Skeletal muscle tissue (tissue), 3 donors: ENCODE measurements at regions not wholly inside any gene's neighbourhood (a gene's known extent, or its start where the extent isn't known, plus 50 kb on each side); places are given as distances from the start of the nearest gene placed in this dataset.

Experiments used
- H3K27ac ChIP-seq: one replicate; pipeline ENCODE4 v1.7.0; 2013; ENCODE audit warnings: mild to moderate bottlenecking, low read depth, low read length, inconsistent platforms
- H3K27me3 ChIP-seq, 3 donors: one replicate each; pipeline ENCODE4 v1.7.0; 2013; ENCODE audit warnings: low read length in 3 of 3; ENCODE audit not compliant: control insufficient read depth in 3 of 3, insufficient read depth in 3 of 3
- H3K36me3 ChIP-seq, 3 donors: one replicate each; pipeline ENCODE4 v1.7.0; 2013; ENCODE audit warnings: low read length in 3 of 3; ENCODE audit not compliant: control insufficient read depth in 3 of 3, insufficient read depth in 3 of 3
- H3K4me1 ChIP-seq, 3 donors: one replicate each; pipeline ENCODE4 v1.7.0; 2013; ENCODE audit warnings: low read length in 3 of 3, mild to moderate bottlenecking in 3 of 3; ENCODE audit not compliant: control insufficient read depth in 3 of 3, insufficient read depth in 3 of 3
- H3K4me3 ChIP-seq, 3 donors: one replicate each; pipeline ENCODE4 v1.7.0; 2013; ENCODE audit warnings: low read length in 3 of 3
- H3K9ac ChIP-seq, 3 donors: one replicate each; pipeline ENCODE4 v1.7.0; 2013; ENCODE audit warnings: low read length in 3 of 3, mild to moderate bottlenecking in 3 of 3, moderate library complexity in 2 of 3, low read depth in 1 of 3
- H3K9me3 ChIP-seq, 3 donors: one replicate each; pipeline ENCODE4 v1.7.0; 2013; ENCODE audit warnings: low read length in 3 of 3; ENCODE audit not compliant: control insufficient read depth in 3 of 3
- donor health status: Osteomylitis.

DNA sequence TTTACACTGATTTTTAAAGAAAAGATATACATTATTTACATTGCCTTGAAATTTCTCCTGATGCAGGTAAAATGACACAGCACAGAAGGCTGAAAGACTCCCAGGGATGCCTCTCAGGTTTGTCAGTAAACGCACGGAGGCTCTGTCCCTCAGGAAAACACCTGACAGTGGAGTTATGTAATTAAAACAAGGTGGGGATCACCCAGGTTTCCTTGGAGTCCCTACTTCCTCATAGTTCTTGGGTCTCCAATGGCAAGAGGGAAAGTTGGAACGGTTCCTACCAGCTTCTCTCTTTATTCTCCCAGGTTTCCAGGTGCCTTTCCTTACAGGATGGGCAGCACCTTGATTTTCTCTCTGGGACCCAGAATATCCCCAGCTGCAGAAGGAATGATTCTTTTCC lies 654.8 kb downstream of the SLC4A3 start:
- H3K4me3 ChIP-seq: no peak overlapping the region
- no peak overlapping the region for H3K27ac ChIP-seq
- peaks cover 0 to under 1% (median 0%) of the 10 kb centered on the region in 3 donors for H3K4me1 ChIP-seq
- no peak overlapping the region for H3K9ac ChIP-seq
- no peaks in the 10 kb centered on the region for H3K36me3 ChIP-seq
- H3K9me3 ChIP-seq: no peaks in the 10 kb centered on the region
- H3K27me3 ChIP-seq: no peaks in the 10 kb centered on the region

DNA sequence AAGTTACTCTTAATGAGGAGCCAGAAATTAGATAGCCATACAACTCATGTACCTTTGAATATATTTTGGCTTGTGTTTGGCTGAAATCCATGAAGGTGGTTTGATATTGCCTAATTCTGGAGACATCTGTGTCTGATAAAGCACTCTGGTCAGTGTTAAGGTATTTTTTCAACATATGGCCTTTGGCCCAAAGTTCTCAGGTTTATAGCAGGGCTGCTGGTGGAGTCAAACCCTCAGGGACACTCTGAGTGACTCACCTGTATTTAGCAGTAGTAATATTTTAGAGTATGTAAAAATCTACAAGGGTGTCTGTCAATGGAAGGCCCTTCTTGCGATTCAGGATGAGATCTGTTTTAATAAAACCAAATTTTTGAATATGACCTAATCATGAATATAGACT lies 666.5 kb downstream of the SLC4A3 start:
- Histone ChIP-seq H3K4me1 (no peaks in the 10 kb centered on the region), H3K27me3 (no peaks in the 10 kb centered on the region), H3K27ac (no peak overlapping the region), H3K9ac (no peak overlapping the region), H3K4me3 (no peak overlapping the region), H3K36me3 (no peaks in the 10 kb centered on the region), H3K9me3 (no peaks in the 10 kb centered on the region)

DNA sequence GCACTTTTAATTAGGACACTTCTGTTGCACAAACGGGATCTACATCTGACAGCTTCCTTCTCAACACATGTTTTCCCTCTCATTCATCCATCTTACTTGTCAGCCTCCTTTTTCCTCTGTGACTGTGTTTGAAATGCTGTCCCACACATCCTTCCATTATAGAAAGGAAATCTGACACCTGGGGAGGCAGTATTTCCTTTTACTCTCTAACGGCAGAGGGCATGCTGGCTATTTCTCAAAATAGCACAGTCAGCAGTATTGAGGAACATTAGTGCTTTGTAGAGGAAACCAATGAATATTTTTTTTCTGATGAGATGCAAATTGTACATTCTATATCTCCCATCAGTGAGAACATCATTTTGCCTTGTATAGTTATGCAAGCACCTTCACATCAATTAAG lies 668.7 kb downstream of the SLC4A3 start:
- no peak overlapping the region for H3K4me3 ChIP-seq
- H3K27ac ChIP-seq: no peak overlapping the region
- no peaks in the 10 kb centered on the region for H3K9me3 ChIP-seq
- no peaks in the 10 kb centered on the region for H3K36me3 ChIP-seq
- no peaks in the 10 kb centered on the region for H3K4me1 ChIP-seq
- no peaks in the 10 kb centered on the region for H3K27me3 ChIP-seq
- no peak overlapping the region for H3K9ac ChIP-seq

DNA sequence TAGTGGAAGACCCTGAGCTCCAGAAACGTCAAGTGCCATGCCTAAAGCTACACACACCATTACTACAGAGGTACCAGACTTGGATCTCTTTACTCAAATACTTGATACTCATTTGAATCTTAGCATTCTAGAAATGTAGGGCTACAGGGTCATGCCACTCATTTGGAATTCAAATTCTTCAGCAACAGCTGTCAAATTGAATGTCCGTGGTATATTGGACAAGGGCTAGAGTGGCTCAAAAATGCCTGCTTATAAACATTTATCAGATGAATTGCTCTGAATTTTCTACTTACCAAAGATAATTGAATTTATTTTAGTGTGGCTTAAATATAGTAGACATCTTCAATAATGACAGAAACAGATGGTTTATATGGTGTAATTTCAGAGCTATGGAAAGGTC lies 669.7 kb downstream of the SLC4A3 start:
- Histone ChIP-seq H3K36me3 (no peaks in the 10 kb centered on the region), H3K4me1 (no peaks in the 10 kb centered on the region), H3K4me3 (no peak overlapping the region), H3K9ac (no peak overlapping the region), H3K27me3 (no peaks in the 10 kb centered on the region), H3K9me3 (no peaks in the 10 kb centered on the region), H3K27ac (no peak overlapping the region)

DNA sequence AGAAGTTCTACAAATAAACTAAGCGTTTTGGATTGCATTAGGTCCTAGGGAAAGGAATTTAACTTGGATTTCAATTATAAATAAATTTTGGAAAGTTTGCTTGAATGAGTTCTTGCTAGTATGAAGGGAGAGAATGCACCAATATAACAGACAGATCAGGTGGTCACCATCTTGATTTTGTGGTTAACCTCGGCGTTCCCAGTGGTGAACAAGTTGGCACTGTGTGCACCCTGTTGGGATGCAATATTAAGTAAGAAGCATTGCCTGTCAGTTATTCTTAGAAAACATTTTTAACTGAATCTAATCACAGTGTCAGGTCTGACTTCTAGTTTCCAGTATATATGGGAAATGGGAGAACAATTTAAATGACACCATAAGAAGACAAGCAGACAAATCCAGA lies 673.4 kb downstream of the SLC4A3 start:
- no peaks in the 10 kb centered on the region for H3K9me3 ChIP-seq
- no peak overlapping the region for H3K27ac ChIP-seq
- no peak overlapping the region for H3K4me3 ChIP-seq
- no peaks in the 10 kb centered on the region for H3K4me1 ChIP-seq
- H3K9ac ChIP-seq: no peak overlapping the region
- no peaks in the 10 kb centered on the region for H3K36me3 ChIP-seq
- H3K27me3 ChIP-seq: no peaks in the 10 kb centered on the region

DNA sequence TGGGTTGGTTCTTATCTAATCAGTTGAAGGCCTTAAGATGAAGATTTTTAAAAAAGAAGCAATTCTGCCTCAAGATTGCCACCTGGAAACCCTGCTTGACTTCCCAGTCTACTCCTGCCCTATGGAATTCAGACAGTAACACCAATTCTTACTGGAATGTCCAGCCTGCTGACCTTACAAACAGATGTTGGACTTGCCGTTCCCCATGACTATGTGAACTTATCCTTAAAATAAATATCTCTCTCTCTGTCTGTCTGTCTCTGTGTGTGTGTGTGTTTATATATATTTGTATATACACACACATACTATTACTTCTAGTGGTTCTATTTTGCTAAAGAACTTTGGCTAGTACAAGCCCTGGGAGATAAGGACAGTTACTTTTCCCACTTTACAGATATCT lies 675.3 kb downstream of the SLC4A3 start:
- no peak overlapping the region for H3K27ac ChIP-seq
- no peak overlapping the region for H3K4me3 ChIP-seq
- no peaks in the 10 kb centered on the region for H3K4me1 ChIP-seq
- no peaks in the 10 kb centered on the region for H3K9me3 ChIP-seq
- H3K36me3 ChIP-seq: no peaks in the 10 kb centered on the region
- H3K27me3 ChIP-seq: no peaks in the 10 kb centered on the region
- no peak overlapping the region for H3K9ac ChIP-seq

DNA sequence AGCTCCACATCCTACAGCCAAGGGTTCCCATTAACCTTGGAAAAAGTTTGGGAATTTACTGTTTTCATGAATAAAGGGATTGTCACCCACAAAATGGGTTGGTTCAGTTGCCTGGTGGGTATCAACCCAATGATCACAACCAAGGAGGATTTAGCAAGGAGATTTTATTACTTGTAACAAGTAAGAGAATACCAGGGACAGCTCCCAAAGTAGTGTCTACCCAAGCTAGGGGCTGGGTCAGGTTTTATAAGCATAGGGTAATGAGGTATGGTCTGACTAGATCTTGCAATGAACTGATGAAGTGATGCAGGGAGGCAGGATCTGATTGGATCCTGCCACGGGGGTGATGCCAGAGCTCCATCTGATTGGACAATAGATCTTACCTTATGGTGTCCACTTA lies 681.8 kb downstream of the SLC4A3 start:
- Histone ChIP-seq H3K27me3 (no peaks in the 10 kb centered on the region), H3K9me3 (no peaks in the 10 kb centered on the region), H3K9ac (no peak overlapping the region), H3K27ac (no peak overlapping the region), H3K36me3 (no peaks in the 10 kb centered on the region), H3K4me3 (no peak overlapping the region), H3K4me1 (no peaks in the 10 kb centered on the region)

DNA sequence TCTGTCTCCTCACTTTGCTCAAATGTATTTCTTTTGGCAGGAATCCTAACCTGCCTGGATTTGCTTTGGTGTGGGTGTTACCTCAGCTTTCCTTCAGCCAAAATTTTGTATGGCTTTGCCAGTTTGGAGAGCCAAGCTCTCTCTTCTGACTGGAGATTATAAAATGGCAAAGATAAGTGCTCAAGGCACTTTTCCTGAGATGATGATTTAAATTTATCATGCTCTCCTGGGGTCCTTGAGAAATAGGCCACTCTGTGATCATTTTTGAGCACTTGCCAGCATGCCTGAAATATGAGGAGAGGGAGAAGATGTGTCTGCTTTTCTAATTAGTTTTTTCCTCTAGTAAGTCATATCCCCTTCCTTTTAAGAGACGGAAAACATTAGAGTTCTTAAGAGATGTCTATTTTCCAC lies 683.0 kb downstream of the SLC4A3 start:
- H3K4me3 ChIP-seq: no peak overlapping the region
- H3K36me3 ChIP-seq: no peaks in the 10 kb centered on the region
- no peak overlapping the region for H3K27ac ChIP-seq
- H3K4me1 ChIP-seq: no peaks in the 10 kb centered on the region
- no peak overlapping the region for H3K9ac ChIP-seq
- H3K9me3 ChIP-seq: no peaks in the 10 kb centered on the region
- H3K27me3 ChIP-seq: no peaks in the 10 kb centered on the region

DNA sequence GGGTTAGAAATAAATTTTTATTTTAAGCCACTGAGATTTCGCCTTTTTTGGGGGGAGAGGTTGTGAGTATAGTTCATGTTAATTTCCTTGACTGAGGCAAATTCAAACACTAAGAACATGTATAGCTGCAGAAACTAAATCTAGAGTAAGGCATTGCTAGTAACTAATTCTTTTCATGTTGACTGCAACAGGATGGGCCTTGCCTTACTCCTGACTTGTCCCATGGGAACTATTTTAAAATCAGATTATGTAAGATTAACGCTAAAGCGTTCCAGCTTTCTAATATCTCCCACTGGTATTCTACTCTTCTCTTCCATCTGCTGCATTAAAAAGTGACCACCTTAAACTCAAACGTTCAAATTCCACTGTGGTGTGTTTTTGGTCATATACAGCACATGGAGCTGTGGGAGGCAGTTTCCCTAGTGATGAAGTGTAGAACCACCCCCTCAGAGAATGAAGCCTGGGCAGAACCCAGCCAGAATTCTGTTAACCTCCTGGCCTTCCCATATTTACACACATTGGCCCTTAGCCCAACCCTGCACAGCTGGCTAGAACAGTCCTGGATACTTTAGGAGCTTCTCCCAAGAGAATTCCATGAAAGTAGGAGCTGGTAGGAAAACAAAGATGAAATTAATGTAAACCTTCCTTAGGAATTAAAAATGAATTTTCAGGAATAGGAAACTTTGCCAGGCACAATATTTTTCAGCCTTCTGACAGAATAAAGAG lies 687.8 kb downstream of the SLC4A3 start:
- peaks cover 0 to 2% (median 0%) of the 10 kb centered on the region in 3 donors for H3K9me3 ChIP-seq

DNA sequence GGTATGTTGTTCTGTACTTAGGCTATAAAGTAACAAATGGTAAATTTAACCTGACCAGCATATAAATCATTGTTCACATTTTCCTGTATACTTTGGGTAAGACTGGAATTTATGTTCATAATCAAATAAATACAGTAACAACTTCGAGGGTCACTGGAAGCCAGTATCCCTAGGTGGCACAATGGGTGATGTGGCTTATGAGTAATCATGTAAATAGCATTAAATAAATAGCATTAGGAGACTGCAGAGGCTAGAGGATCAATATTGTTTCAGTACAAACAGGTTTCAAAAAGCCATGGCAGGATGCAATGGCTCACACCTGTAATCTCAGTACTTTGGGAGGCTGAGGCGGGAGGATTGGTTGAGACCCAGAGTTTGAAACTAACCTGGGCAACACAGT lies 690.6 kb downstream of the SLC4A3 start:
- Histone ChIP-seq H3K4me3 (no peak overlapping the region), H3K36me3 (no peaks in the 10 kb centered on the region), H3K9ac (no peak overlapping the region), H3K9me3 (peaks cover 0 to 2% (median 0%) of the 10 kb centered on the region in 3 donors), H3K27ac (no peak overlapping the region), H3K27me3 (no peaks in the 10 kb centered on the region), H3K4me1 (no peaks in the 10 kb centered on the region)

More for the DNA sequence above, 687.8 kb downstream of the SLC4A3 start:
- H3K4me3 ChIP-seq: no peak overlapping the region
- no peaks in the 10 kb centered on the region for H3K27me3 ChIP-seq
- H3K36me3 ChIP-seq: no peaks in the 10 kb centered on the region
- no peak overlapping the region for H3K9ac ChIP-seq
- no peaks in the 10 kb centered on the region for H3K4me1 ChIP-seq
- no peak overlapping the region for H3K27ac ChIP-seq
